H9 (cell line): ENCODE measurements at regions not wholly inside any gene's neighbourhood (a gene's known extent, or its start where the extent isn't known, plus 50 kb on each side); places are given as distances from the start of the nearest gene placed in this dataset.

Experiments used
- DNase-seq: peaks from one replicate; pipeline ENCODE4 v3.0.0-alpha.2; 2017
- H2AFZ ChIP-seq: one replicate; pipeline ENCODE4 v1.6.1; 2013; ENCODE audit warnings: mild to moderate bottlenecking, low read length, control low read depth, moderate library complexity
- H2AK5ac ChIP-seq: 2 replicates; pipeline ENCODE4 v1.6.1; 2013; ENCODE audit warnings: low read length, control low read depth, mixed read lengths; ENCODE audit not compliant: insufficient read length
- H2BK120ac ChIP-seq: one replicate; pipeline ENCODE4 v1.6.1; 2013; ENCODE audit warnings: low read depth, mild to moderate bottlenecking, low read length, control low read depth, inconsistent platforms; ENCODE audit not compliant: poor library complexity, severe bottlenecking
- H2BK12ac ChIP-seq: 2 replicates; pipeline ENCODE4 v1.6.1; 2013; ENCODE audit warnings: low read length, control low read depth, mixed read lengths, low read depth; ENCODE audit not compliant: insufficient read length
- H2BK15ac ChIP-seq: 2 replicates; pipeline ENCODE4 v1.6.1; 2013; ENCODE audit warnings: low read depth, low read length, control low read depth
- H2BK20ac ChIP-seq: one replicate; pipeline ENCODE4 v1.6.1; 2013; ENCODE audit warnings: low read depth, mild to moderate bottlenecking, low read length, control low read depth, inconsistent platforms; ENCODE audit not compliant: poor library complexity, severe bottlenecking
- H2BK5ac ChIP-seq: 2 replicates; pipeline ENCODE4 v1.6.1; 2013; ENCODE audit warnings: low read length, control low read depth, mixed read lengths; ENCODE audit not compliant: insufficient read length
- H3K14ac ChIP-seq: 2 replicates; pipeline ENCODE4 v1.6.1; 2013; ENCODE audit warnings: low read length, control low read depth; ENCODE audit not compliant: insufficient read depth
- H3K18ac ChIP-seq: 2 replicates; pipeline ENCODE4 v1.6.1; 2013; ENCODE audit warnings: low read depth, mild to moderate bottlenecking, mixed read lengths, low read length, control low read depth; ENCODE audit not compliant: insufficient read length
- H3K23ac ChIP-seq: 2 replicates; pipeline ENCODE4 v1.6.1; 2013; ENCODE audit warnings: low read length, control low read depth, mixed read lengths, low read depth; ENCODE audit not compliant: insufficient read length
- H3K23me2 ChIP-seq: 2 replicates; pipeline ENCODE4 v1.6.1; 2013; ENCODE audit warnings: low read depth, mild to moderate bottlenecking, mixed read lengths, low read length, control low read depth; ENCODE audit not compliant: insufficient read length, poor library complexity, severe bottlenecking
- H3K27ac ChIP-seq: 2 replicates; pipeline ENCODE4 v1.5.1; 2013; ENCODE audit warnings: low read length, control low read depth, mixed read lengths, low read depth; ENCODE audit not compliant: insufficient read length
- H3K27me3 ChIP-seq: 2 replicates; pipeline ENCODE4 v1.6.1; 2013; ENCODE audit warnings: low read length, control low read depth, inconsistent platforms; ENCODE audit not compliant: insufficient read depth
- H3K4ac ChIP-seq: 2 replicates; pipeline ENCODE4 v1.6.1; 2013; ENCODE audit warnings: low read depth, mild to moderate bottlenecking, control low read depth, inconsistent platforms, low read length, moderate library complexity
- H3K4me1 ChIP-seq: 2 replicates; pipeline ENCODE4 v1.6.1; 2013; ENCODE audit warnings: low read length, control low read depth, inconsistent platforms; ENCODE audit not compliant: insufficient read depth
- H3K4me2 ChIP-seq: 2 replicates; pipeline ENCODE4 v1.6.1; 2013; ENCODE audit warnings: low read length, control low read depth, mixed read lengths; ENCODE audit not compliant: insufficient read length, insufficient read depth
- H3K56ac ChIP-seq: 2 replicates; pipeline ENCODE4 v1.6.1; 2013; ENCODE audit warnings: low read depth, mild to moderate bottlenecking, mixed read lengths, low read length, control low read depth; ENCODE audit not compliant: insufficient read length
- H3K79me1 ChIP-seq: 2 replicates; pipeline ENCODE4 v1.6.1; 2013; ENCODE audit warnings: low read depth, mild to moderate bottlenecking, moderate library complexity, low read length, control low read depth, inconsistent platforms; ENCODE audit not compliant: insufficient read depth, poor library complexity, severe bottlenecking
- H3K79me2 ChIP-seq: 2 replicates; pipeline ENCODE4 v1.6.1; 2013; ENCODE audit warnings: low read length, control low read depth, inconsistent platforms; ENCODE audit not compliant: insufficient read depth
- H3K9ac ChIP-seq: 2 replicates; pipeline ENCODE4 v1.6.1; 2013; ENCODE audit warnings: low read length, control low read depth, mixed read lengths; ENCODE audit not compliant: insufficient read length; ENCODE audit errors: extremely low read depth
- H3K9me3 ChIP-seq: one replicate; pipeline ENCODE4 v1.6.1; 2013; ENCODE audit warnings: low read depth, low read length, inconsistent platforms; ENCODE audit not compliant: control insufficient read depth
- H3T11ph ChIP-seq: one replicate; pipeline ENCODE4 v1.6.1; 2013; ENCODE audit warnings: mild to moderate bottlenecking, low read length, control low read depth, inconsistent platforms
- H4K20me1 ChIP-seq: one replicate; pipeline ENCODE4 v1.6.1; 2013; ENCODE audit not compliant: control insufficient read depth, insufficient read length, insufficient read depth
- H4K5ac ChIP-seq: 2 replicates; pipeline ENCODE4 v1.6.1; 2013; ENCODE audit warnings: low read depth, mild to moderate bottlenecking, mixed read lengths, low read length, control low read depth; ENCODE audit not compliant: insufficient read length
- H4K8ac ChIP-seq: replicated peaks from 2 replicates; pipeline ENCODE4 v1.6.1; 2013; ENCODE audit warnings: low read length, control low read depth, mixed read lengths, low read depth; ENCODE audit not compliant: insufficient read length
- H4K91ac ChIP-seq: 2 replicates; pipeline ENCODE4 v1.6.1; 2013; ENCODE audit warnings: low read depth, mild to moderate bottlenecking, moderate library complexity, mixed read lengths, low read length, control low read depth; ENCODE audit not compliant: insufficient read length
- H3K27ac Mint-ChIP-seq, 3 experiments: 2 replicates in 2 of 3; 3 replicates in 1 of 3; pipeline ENCODE4 v1.8.0; 2020 to 2021; ENCODE audit warnings: mixed read lengths in 3 of 3, mild to moderate bottlenecking in 1 of 3, moderate library complexity in 1 of 3
- H3K27me3 Mint-ChIP-seq: 2 replicates; pipeline ENCODE4 v1.8.0; 2021; ENCODE audit warnings: low read depth, mild to moderate bottlenecking, moderate library complexity, mixed read lengths
- H3K36me3 Mint-ChIP-seq, 3 experiments: 2 replicates in 2 of 3; 3 replicates in 1 of 3; pipeline ENCODE4 v1.8.0; 2020 to 2021; ENCODE audit warnings: low read depth in 3 of 3, mixed read lengths in 3 of 3; ENCODE audit not compliant: insufficient read depth in 1 of 3
- H3K4me1 Mint-ChIP-seq, 2 experiments: 2 replicates each; pipeline ENCODE4 v1.8.0; 2020; ENCODE audit warnings: mixed read lengths in 2 of 2
- H3K4me3 Mint-ChIP-seq, 2 experiments: 2 replicates in 1 of 2; 3 replicates in 1 of 2; pipeline ENCODE4 v1.8.0; 2020 to 2021; ENCODE audit warnings: mild to moderate bottlenecking in 2 of 2, mixed read lengths in 2 of 2, moderate library complexity in 1 of 2
- H3K9me3 Mint-ChIP-seq, 2 experiments: 2 replicates in 1 of 2; 3 replicates in 1 of 2; pipeline ENCODE4 v1.8.0; 2020; ENCODE audit warnings: mild to moderate bottlenecking in 2 of 2, mixed read lengths in 2 of 2, moderate library complexity in 1 of 2
- WGBS: extraction: QIAGEN DNeasy Blood & Tissue Kit; methylation state at CpG from one replicate; pipeline ENCODE4 v1.1.7; 2013; ENCODE audit warnings: missing lambda C conversion rate, low lambda C conversion rate, mixed read lengths; ENCODE audit not compliant: insufficient read length; ENCODE audit errors: extremely low coverage; 5-methylcytosine and 5-hydroxymethylcytosine counted together
- TF ChIP-seq, protein P1 (sequence below): fragments of 200-600 bp; sonication (generic); conservative IDR thresholded peaks from 3 replicates; pipeline ENCODE4 v1.8.0; 2021; ENCODE audit warnings: antibody characterized with exemption, mild to moderate bottlenecking

- no CpG with 5 or more reads among the region's 1 CpG for WGBS
- H3K18ac ChIP-seq = no peak overlapping the region
- no peak overlapping the region for H4K8ac ChIP-seq
- H3K4ac ChIP-seq = no peak overlapping the region
- no peaks in the 10 kb centered on the region for H3K79me1 ChIP-seq
- no peak overlapping the region for H2BK12ac ChIP-seq
- H3K23me2 ChIP-seq = no peaks in the 10 kb centered on the region
- H3K27me3 ChIP-seq = no peaks in the 10 kb centered on the region
- no peaks in the 10 kb centered on the region for H3K36me3 Mint-ChIP-seq
- no peak overlapping the region for H3K4me2 ChIP-seq
- H2BK120ac ChIP-seq = no peak overlapping the region
- no peak overlapping the region for H2BK20ac ChIP-seq
- H2AK5ac ChIP-seq = no peak overlapping the region
- H3K4me1 ChIP-seq = no peaks in the 10 kb centered on the region
- H3K79me2 ChIP-seq = no peaks in the 10 kb centered on the region
- H4K91ac ChIP-seq = no peak overlapping the region
- no peak overlapping the region for H2AFZ ChIP-seq
- H3K27me3 Mint-ChIP-seq = no peaks in the 10 kb centered on the region
- no peak overlapping the region for H3T11ph ChIP-seq
- H3K56ac ChIP-seq = no peak overlapping the region
- no peak overlapping the region for H3K4me3 Mint-ChIP-seq
- no peak overlapping the region for H3K14ac ChIP-seq
- no peaks in the 10 kb centered on the region for H3K4me1 Mint-ChIP-seq
- H3K23ac ChIP-seq = no peak overlapping the region
- H3K9me3 ChIP-seq = no peaks in the 10 kb centered on the region
- no peak for DNase-seq
- no peak overlapping the region for H2BK15ac ChIP-seq
- TF ChIP-seq, protein P1, sequence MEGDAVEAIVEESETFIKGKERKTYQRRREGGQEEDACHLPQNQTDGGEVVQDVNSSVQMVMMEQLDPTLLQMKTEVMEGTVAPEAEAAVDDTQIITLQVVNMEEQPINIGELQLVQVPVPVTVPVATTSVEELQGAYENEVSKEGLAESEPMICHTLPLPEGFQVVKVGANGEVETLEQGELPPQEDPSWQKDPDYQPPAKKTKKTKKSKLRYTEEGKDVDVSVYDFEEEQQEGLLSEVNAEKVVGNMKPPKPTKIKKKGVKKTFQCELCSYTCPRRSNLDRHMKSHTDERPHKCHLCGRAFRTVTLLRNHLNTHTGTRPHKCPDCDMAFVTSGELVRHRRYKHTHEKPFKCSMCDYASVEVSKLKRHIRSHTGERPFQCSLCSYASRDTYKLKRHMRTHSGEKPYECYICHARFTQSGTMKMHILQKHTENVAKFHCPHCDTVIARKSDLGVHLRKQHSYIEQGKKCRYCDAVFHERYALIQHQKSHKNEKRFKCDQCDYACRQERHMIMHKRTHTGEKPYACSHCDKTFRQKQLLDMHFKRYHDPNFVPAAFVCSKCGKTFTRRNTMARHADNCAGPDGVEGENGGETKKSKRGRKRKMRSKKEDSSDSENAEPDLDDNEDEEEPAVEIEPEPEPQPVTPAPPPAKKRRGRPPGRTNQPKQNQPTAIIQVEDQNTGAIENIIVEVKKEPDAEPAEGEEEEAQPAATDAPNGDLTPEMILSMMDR = no peak
- no peaks in the 10 kb centered on the region for H4K20me1 ChIP-seq
- no peak overlapping the region for H2BK5ac ChIP-seq
- no peaks in the 10 kb centered on the region for H3K9me3 Mint-ChIP-seq
- H4K5ac ChIP-seq = no peak overlapping the region
- no peak overlapping the region for H3K9ac ChIP-seq
- no peak overlapping the region for H3K27ac ChIP-seq
- no peak overlapping the region for H3K27ac Mint-ChIP-seq
Measured at GRCh38 chr5:38141665-38142064, 116.7 kb upstream of the EGFLAM start.
